ENCODE measurements at regions not wholly inside any gene's neighbourhood (a gene's known extent, or its start where the extent isn't known, plus 50 kb on each side); places are given as distances from the start of the nearest gene placed in this dataset.

- no peak for DNase-seq
These were observed 236.1 kb downstream of the KCNA4 start for GRCh38 chr11:29780756-29781155.

- DNase-seq, result no peak
These were observed 243.1 kb downstream of the KCNA4 start for GRCh38 chr11:29773656-29774264.

- DNase-seq, result no peak
These were observed 260.0 kb downstream of the KCNA4 start for GRCh38 chr11:29756871-29757270.

- DNase-seq, result no peak
These were observed 261.4 kb downstream of the KCNA4 start for GRCh38 chr11:29755474-29755873.

- no peak for DNase-seq
These were observed 265.2 kb downstream of the KCNA4 start for GRCh38 chr11:29751618-29752017.

- DNase-seq, result no peak
These were observed 266.4 kb downstream of the KCNA4 start for GRCh38 chr11:29750392-29750791.

- DNase-seq, result no peak
These were observed 282.5 kb downstream of the KCNA4 start for GRCh38 chr11:29734287-29734686.

GRCh38 chr11:29713831-29714320, 303.0 kb downstream of the KCNA4 start:
- no peak for DNase-seq

- no peak for DNase-seq
These were observed 304.2 kb downstream of the KCNA4 start for GRCh38 chr11:29712616-29713015.

- no peak for DNase-seq
These were observed 308.9 kb downstream of the KCNA4 start for GRCh38 chr11:29707924-29708323.

GRCh38 chr11:29685361-29685760, 331.5 kb downstream of the KCNA4 start:
- DNase-seq, result no peak

GRCh38 chr11:29682856-29683255, 334.0 kb downstream of the KCNA4 start:
- DNase-seq, result no peak

- no peak for DNase-seq
These were observed 336.8 kb downstream of the KCNA4 start for GRCh38 chr11:29679996-29680395.

GRCh38 chr11:29676993-29677392, 339.8 kb downstream of the KCNA4 start:
- DNase-seq, result no peak

GRCh38 chr11:29669310-29669709, 347.5 kb downstream of the KCNA4 start:
- no peak for DNase-seq

GRCh38 chr11:29657709-29658108, 359.1 kb downstream of the KCNA4 start:
- DNase-seq, result no peak

- DNase-seq, result no peak
These were observed 360.2 kb downstream of the KCNA4 start for GRCh38 chr11:29656597-29656996.

- no peak for DNase-seq
These were observed 371.5 kb downstream of the KCNA4 start for GRCh38 chr11:29645373-29645772.

- DNase-seq, result no peak
These were observed 375.6 kb downstream of the KCNA4 start for GRCh38 chr11:29641201-29641600.

- DNase-seq, result no peak
These were observed 382.1 kb downstream of the KCNA4 start for GRCh38 chr11:29634744-29635143.

- DNase-seq, result no peak
These were observed 382.6 kb downstream of the KCNA4 start for GRCh38 chr11:29634244-29634643.

GRCh38 chr11:29629286-29629685, 387.5 kb downstream of the KCNA4 start:
- DNase-seq, result no peak

GRCh38 chr11:29628609-29629008, 388.2 kb downstream of the KCNA4 start:
- no peak for DNase-seq

- no peak for DNase-seq
These were observed 389.3 kb downstream of the KCNA4 start for GRCh38 chr11:29627541-29627940.

- no peak for DNase-seq
These were observed 393.6 kb downstream of the KCNA4 start for GRCh38 chr11:29623144-29623722.

All from stimulated activated CD4-positive, alpha-beta T cell treated with anti-CD3 and anti-CD28 coated beads, Interleukin-4, amount 100 ng/mL, for 1 hour (primary cell).